ENCODE measurements at regions not wholly inside any gene's neighbourhood (a gene's known extent, or its start where the extent isn't known, plus 50 kb on each side); places are given as distances from the start of the nearest gene placed in this dataset.

DNA sequence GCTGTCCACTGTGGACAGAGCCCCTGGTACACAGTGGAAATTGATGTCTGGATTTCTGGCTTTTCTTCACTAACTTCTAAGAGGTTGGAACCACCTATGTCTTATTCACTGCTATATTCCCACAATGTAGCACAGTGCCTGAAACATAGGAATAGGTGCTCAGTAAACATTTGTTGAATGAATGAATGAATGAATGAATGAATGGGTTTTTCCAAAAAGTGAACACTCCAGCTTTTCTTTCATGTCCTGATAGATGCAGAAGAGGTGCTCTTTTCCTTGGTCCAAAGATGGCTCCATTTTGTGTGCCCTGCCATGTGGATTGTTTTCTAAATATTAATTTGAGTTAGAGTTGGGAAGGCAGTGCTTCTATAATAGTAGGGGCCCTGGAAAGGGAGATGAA, 124.1 kb downstream of the SP3 start:
- TF ChIP-seq CTCF (IDR thresholded peaks at IDR 0.05; ENCODE audit: low read depth, low read length), result no peak

DNA sequence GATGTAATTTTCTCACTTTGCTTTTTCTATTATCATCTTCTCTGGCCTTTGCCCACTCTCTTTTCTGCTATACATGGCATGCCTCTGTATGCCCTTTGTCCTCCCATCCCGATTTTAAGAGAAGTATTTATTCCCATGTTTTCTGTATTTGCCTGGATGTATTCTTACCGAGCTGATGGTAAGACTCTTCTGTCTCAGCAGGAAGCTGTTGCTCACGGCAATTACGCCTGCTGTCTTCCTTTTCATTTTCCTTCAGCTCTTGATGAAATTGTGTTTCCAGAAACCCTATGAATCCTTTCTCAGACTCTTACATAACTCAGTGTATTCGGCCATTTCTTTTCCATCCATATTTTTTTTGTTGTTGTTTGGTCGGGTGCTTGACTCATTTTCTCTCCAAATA, 121.6 kb downstream of the SP3 start:
- no peak for TF ChIP-seq CTCF (IDR thresholded peaks at IDR 0.05; ENCODE audit: low read depth, low read length)

More for the DNA sequence above, 124.1 kb downstream of the SP3 start:
- H3K4me3 ChIP-seq (ENCODE audit: low read depth, low read length), result no peak overlapping the region

GRCh38 chr2:173851141-173851641, 114.0 kb downstream of the SP3 start:
- no peak overlapping the region for H3K4me3 ChIP-seq (ENCODE audit: low read depth, low read length)
- no peak for TF ChIP-seq CTCF (IDR thresholded peaks at IDR 0.05; ENCODE audit: low read depth, low read length)

More for the DNA sequence above, 121.6 kb downstream of the SP3 start:
- no peak overlapping the region for H3K4me3 ChIP-seq (ENCODE audit: low read depth, low read length)

- H3K4me3 ChIP-seq (ENCODE audit: low read depth, low read length), result no peak overlapping the region
- no peak for TF ChIP-seq CTCF (IDR thresholded peaks at IDR 0.05; ENCODE audit: low read depth, low read length)
Measured at GRCh38 chr2:173854141-173854540, 111.0 kb downstream of the SP3 start.

GRCh38 chr2:173854840-173855239, 110.3 kb downstream of the SP3 start:
- no peak overlapping the region for H3K4me3 ChIP-seq (ENCODE audit: low read depth, low read length)
- no peak for TF ChIP-seq CTCF (IDR thresholded peaks at IDR 0.05; ENCODE audit: low read depth, low read length)

DNA sequence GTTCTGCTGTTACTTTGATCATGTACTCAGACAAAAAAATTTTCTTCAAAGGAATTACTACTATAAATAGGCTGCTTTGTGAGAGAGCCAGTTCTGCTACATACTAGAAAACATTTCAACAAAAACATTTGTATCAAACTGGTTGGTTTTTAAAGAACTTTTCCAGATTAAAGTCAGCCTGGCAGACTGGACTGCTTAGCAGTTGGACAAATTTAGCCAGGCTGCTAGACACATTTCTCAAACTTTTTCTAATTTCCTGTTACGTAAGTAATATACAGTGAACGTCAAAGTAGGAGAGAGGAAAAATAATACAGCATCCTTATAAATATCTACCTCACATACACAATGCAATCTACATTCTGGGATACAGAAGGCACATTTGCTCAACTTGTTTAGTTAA, 109.5 kb downstream of the SP3 start:
- H3K4me3 ChIP-seq (ENCODE audit: low read depth, low read length), result no peak overlapping the region
- TF ChIP-seq CTCF (IDR thresholded peaks at IDR 0.05; ENCODE audit: low read depth, low read length), result no peak

All from WI38 (cell line).